ENCODE measurements at regions not wholly inside any gene's neighbourhood (a gene's known extent, or its start where the extent isn't known, plus 50 kb on each side); places are given as distances from the start of the nearest gene placed in this dataset.
"Not testable (repeated sequence)": the region's sequence is repeated elsewhere in the genome, so short reads cannot be mapped to it uniquely, and the experiment has no call there.

- no peak for FAIRE-seq
These were observed 50.3 kb downstream of the GASK1B start for GRCh38 chr4:158122501-158122900.

DNA sequence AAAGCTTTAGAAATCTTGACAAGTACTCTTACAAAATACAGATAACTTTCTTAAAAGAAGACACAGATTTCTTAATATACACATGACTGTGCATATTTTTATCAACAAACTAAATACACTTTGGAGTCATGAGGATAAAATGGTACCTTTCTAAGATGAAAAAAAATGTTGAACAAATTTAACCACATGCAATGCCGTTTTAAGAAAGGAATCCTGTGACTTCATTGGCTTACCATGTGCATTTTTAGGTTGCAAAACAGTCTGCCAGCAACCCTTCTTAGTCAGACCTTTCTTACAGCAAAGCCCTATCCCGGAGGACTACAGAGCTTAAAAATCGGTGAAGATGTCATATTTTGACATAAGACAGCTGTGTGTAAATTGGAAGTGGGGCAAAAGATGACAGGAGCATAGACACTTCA, 51.7 kb downstream of the GASK1B start:
- FAIRE-seq, result peak; percentile 87

- FAIRE-seq, result peak; percentile 53
These were observed 52.1 kb downstream of the GASK1B start for GRCh38 chr4:158120645-158121151.

DNA sequence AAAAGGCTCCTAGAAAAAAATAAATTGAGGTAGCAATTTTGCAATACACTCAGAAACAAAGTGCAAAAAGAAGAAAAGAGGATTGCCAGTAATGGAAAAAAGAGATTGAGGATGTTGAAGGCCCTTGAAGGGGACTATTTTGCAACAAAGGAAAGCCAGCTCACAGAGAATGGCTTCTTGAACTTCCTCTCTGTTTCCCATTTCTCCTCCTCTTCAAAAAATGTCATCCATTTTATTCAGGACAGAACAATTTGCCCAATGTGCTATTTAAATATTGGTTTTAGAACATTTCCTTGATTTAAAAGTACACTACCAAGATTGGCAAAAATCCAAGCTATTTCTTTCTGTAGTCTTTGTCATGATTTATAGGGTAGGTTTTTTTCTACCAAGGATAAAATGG, 60.2 kb downstream of the GASK1B start:
- FAIRE-seq, result peak; percentile 50

DNA sequence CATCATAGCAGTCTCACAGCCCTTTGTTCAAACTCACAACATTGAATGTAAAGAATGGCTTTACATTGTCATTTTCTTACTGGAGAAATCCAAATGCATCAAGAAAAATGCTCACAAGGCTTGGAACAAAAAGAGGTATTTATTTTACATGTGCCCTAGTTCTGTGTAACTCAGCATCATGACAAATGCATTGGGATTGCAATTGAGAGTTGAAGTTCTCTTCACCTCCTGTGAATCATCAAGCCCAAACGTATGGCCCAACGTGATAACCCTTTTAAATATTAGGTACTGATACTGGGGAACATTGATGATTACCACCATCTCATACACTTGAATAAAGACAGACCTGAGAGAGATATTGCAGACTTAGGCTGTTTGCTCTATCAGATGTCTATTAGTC, 61.6 kb downstream of the GASK1B start:
- FAIRE-seq, result no peak

DNA sequence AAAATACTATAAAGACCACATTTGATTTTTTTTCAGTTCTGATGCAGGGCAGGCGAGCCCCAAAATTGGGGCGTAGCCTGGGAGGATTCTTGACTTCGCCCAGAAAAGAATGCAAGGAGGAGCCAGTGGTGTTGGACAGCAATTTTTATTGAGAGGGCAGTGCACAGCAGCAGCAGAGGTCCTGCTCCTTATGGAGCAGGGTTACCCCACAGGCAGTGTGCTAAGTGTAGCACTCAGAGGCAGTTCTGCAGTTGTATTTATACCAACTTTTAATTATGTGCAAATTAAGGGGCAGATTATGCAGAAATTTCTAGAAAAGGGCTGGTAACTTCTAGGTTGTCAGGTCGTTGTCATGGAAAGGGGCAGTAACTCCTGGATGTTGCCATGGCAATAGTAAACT, 69.9 kb downstream of the GASK1B start:
- FAIRE-seq, result no peak

DNA sequence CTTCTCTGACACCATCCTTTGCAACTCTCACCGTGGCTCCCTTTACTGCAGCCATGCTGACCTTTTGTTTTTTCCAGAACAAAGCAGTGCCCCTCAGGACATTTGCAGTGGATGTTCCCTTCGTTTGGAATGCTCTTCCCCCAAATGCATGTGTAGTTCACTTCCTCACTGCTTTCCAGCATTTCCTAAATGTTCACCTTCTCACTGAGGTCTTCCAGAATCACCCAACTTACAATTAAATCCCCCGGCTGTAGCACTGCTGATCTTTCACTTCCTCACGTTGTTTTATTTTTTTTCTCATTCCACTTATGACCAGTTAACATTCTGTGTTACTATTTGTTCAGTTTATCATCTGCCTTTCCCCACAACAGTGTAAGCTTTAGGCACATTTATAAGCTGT, 73.1 kb downstream of the GASK1B start:
- no peak for FAIRE-seq

- FAIRE-seq, result no peak
These were observed 74.0 kb downstream of the GASK1B start for GRCh38 chr4:158098802-158099201.

DNA sequence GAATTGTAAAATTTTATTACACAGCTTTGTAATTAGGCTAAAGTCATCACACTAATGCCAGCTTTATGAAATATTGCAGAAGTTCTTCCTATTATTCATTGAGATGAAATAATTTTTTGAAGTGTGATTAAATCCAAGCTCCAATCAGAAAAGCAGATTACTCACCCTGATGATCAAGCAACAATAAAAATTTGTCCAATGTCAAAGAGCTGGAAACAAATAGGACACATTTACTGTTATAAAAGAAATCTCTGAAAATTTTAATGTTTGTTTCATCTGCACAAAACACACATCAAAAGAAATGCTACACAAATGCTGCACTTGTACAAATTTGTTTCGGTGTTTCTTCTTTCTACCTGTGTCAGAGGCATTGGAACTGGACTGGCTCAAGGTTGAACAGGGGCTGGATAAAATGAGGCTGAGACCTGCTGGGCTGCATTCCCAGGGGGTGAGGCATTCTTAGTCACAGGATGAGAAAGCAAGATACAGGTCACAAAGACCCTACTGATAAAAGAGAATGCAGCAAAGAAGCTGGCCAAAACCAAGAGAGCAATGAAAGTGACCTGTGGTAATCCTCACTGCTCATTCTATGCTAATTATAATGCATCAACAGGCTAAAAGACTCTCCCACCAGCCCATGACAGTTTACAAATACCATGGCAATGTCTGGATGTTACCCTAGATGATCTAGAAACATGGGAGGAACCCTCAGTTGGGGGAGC, 78.3 kb downstream of the GASK1B start:
- FAIRE-seq, result peak; percentile 45

DNA sequence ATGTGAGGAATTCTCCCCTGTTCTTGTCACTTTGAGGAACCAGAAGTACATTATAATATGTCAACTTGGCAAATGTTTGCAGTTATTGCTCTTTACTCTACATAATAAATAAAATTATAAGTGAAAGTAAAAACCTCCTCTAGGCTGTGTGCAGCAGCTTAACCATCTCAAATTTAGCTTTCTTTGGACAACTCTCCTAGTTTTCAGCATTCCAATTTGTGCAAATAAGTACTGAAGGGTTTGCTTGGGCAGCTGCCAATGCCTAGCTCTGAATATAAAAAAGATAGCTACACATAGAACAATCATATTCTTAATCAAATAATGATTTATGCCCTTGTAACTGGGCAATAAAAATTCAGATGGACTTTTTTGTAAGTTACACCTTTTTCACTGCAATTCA, 82.5 kb downstream of the GASK1B start:
- FAIRE-seq, result no peak

DNA sequence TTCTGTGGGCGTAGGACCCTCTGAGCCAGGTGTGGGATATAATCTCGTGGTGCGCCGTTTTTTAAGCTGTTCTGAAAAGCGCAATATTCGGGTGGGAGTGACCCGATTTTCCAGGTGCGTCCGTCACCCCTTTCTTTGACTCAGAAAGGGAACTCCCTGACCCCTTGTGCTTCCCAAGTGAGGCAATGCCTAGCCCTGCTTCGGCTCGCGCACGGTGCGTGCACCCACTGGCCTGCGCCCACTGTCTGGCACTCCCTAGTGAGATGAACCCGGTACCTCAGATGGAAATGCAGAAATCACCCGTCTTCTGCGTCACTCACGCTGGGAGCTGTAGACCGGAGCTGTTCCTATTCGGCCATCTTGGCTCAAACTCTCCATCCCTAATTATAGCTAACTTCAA, 82.9 kb downstream of the GASK1B start:
- FAIRE-seq, result not testable (repeated sequence)

DNA sequence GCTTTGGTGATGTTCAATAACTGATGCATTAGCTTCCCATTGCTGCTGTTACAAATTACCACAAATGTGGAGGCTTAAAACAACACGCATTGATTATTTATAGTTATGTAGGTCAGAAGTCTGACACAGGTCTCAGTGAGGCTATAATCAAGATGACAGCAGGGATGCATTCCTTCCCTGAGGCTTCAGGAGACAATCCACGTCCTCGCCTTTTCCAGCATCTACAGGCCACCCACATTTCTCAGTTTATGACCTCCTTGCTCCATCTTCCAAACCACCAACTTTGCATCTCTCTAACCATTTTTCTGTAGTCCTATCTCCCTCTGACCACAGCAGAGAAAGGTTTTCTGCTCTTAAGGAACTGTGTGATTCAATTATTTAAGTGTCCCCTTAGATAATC, 92.5 kb downstream of the GASK1B start:
- no peak for FAIRE-seq

- no peak for FAIRE-seq
These were observed 93.2 kb downstream of the GASK1B start for GRCh38 chr4:158079661-158080060.

GRCh38 chr4:158077835-158078234, 95.0 kb downstream of the GASK1B start:
- no peak for FAIRE-seq

DNA sequence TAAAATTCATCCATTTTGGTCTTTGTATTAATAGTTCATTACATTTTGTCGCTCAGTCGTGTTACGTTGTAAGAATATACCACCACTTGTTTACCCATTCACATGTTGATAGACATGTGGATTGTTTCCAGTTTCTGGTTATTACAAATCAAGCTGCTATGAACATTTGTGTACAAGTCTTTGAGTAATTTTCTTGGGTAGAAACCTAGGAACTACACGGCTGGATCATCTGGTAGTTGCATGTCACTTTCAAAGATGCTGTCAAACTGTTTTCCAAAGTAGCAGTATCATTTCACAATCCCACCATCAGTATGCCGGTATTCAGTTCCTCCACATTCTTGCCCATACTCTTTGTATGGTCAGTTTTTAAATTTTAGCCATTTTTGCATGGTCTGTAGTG, 98.0 kb downstream of the GASK1B start:
- no peak for FAIRE-seq

DNA sequence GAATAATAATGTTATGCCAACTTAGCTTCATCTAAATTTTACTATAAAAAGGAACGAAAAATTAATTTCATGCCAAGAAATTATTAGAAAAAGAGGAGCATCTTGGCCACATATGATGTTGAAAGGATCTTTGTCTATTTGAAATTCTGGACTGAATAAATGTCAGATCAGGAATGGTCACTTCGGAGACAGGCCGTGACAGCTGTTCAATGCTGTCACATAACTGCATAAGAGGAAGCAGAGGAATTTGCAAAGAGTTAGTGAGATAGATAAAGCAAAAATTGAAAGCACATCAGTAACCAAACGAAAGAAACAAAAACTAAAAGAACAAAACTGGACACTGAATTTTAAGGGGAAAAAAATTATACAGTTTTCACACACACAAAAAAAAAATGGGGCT, 100.9 kb downstream of the GASK1B start:
- no peak for FAIRE-seq

DNA sequence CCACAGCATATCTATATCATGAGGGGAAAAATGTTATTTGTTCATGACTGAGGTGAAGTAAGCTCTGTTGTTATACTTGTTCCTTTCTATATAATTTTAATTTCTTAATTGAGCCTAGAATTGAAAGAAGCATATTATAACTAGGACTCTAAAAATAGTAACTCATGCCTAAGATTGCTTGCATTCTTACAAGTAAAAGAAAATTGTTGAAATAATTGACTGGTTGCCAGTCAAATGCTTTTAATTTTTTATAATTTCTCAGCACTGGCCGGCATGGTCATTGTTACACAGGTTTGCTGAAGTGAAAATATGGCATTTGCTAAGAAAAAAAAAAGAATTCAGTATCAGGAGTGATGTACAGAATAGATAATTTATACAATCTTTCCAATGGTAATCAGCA, 104.8 kb downstream of the GASK1B start:
- no peak for FAIRE-seq

- no peak for FAIRE-seq
These were observed 105.2 kb downstream of the GASK1B start for GRCh38 chr4:158067646-158068045.

DNA sequence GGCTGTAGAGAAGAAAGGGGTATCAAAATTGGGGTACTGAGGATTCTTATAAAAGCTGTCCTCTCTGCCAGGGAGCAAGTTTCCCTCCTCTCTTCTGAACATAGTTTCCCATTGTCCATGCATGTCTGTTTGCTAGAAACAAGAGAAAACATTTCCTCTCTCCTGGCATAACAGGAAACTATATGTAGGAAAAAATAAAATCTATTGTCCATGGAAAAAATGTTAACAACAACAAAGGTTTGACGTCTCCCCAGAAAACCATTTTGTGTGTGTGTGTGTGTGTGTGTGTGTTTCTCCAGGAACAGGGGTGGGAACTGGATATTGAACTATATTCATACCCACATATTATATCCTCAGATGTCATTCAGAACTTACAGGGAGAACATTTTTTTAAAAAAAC, 107.2 kb downstream of the GASK1B start:
- FAIRE-seq, result no peak

GRCh38 chr4:158065176-158065575, 107.6 kb downstream of the GASK1B start:
- no peak for FAIRE-seq

DNA sequence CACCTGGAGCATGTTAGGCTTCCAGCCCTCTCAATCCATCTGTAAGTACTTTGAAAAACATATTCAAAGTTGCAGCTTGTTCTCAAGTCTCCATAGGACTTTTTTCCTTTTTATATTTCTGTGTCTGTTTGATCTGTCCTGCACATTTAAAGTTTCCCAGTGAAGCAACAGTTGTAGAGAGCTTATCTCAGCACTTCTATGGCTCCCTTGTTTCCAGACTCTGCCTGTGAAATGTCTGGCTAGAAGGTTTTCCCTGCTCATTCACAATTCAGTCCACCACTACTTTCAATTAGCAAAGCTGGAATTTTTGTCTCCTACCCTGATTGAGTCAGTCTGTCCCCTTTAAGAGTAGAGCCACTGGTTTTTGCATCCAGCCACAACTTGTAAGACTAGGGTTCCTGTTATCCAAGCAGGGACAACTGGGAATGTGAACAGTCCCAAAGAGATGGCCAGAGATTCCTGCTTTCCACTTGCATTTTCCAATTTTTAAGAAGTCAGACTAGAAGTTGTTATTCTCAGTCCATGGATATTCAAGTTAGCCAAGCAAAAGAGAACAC, 116.1 kb downstream of the GASK1B start:
- no peak for FAIRE-seq

- FAIRE-seq, result no peak
These were observed 117.2 kb downstream of the GASK1B start for GRCh38 chr4:158055668-158056067.

DNA sequence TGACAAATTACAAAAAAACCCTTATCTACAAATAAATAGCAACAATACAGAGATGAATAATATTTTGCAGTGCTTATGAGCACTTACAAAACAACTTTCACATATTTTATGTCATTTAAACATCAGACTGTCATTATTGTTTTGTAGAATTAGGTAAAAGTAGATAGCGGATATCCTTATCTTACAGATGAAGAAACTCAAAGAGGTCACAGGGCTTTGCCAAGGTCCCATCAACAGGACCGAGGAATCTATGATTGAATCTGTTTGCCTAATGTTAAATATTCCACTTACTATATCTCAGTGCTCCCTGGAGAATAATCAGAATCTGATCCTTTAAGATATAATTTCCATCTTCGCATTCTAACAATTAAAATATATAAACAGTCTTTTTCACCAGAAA, 119.0 kb downstream of the GASK1B start:
- no peak for FAIRE-seq

- no peak for FAIRE-seq
These were observed 119.7 kb downstream of the GASK1B start for GRCh38 chr4:158053086-158053485.
